HepG2 (cell line): ENCODE measurements at regions not wholly inside any gene's neighbourhood (a gene's known extent, or its start where the extent isn't known, plus 50 kb on each side); places are given as distances from the start of the nearest gene placed in this dataset.

ENCODE experiments used
- EZH2 ChIP-seq: conservative IDR thresholded peaks from 2 replicates; pipeline ENCODE4 v1.6.1; 2012; ENCODE audit warnings: mild to moderate bottlenecking, low read depth, low read length, moderate library complexity
- GATAD2A ChIP-seq: IDR thresholded peaks from 2 replicates; pipeline ENCODE4 v1.6.1; 2016
- POLR2A ChIP-seq, 2 experiments: IDR thresholded peaks; 2 replicates each; pipeline ENCODE4 v1.6.1; 2011; ENCODE audit warnings: low read depth in 2 of 2, low read length in 2 of 2, mild to moderate bottlenecking in 1 of 2, moderate library complexity in 1 of 2; ENCODE audit not compliant: insufficient read depth in 1 of 2
- ZNF263 ChIP-seq: sonication (generic); formaldehyde crosslinking; IDR thresholded peaks from 2 replicates; pipeline ENCODE4 v1.4.0; 2020; ENCODE audit warnings: missing genetic modification reagents
- TF ChIP-seq, protein P1 (sequence below): IDR thresholded peaks from 2 replicates; pipeline ENCODE4 v1.6.1; 2012; ENCODE audit warnings: inconsistent platforms

DNA sequence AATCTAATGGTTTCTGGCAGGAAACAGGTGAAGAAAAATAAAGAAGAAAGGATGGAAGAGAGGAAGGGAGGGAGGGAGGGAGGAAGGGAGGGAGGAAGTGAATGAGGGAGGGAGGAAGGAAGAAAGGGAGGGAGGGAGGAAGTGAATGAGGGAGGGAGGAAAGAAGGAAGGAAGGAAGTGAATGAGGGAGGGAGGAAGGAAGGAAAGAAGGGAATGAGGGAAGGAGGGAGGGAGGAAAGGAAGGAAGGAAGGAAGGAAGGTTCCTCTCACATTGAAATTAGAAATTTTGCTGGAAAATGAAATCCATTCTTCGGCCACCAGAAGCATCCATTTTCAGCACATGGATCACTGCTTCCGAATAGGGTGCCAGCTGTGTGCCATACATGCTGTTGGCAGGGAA, 62.2 kb upstream of the PELI2 start:
- TF ChIP-seq ZNF263 (no peak), POLR2A (IDR thresholded peaks at IDR 0.05; ENCODE audit: insufficient read depth in 1 of 2, low read depth in 2 of 2, low read length in 2 of 2) (no peak), GATAD2A (CRISPR knock-in tag) (no peak), EZH2 (no peak)
- TF ChIP-seq, protein P1, sequence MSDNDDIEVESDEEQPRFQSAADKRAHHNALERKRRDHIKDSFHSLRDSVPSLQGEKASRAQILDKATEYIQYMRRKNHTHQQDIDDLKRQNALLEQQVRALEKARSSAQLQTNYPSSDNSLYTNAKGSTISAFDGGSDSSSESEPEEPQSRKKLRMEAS = no peak
